ENCODE measurements at regions not wholly inside any gene's neighbourhood (a gene's known extent, or its start where the extent isn't known, plus 50 kb on each side); places are given as distances from the start of the nearest gene placed in this dataset.

- Histone ChIP-seq H3K4me1 (ENCODE audit: low read depth) (no peaks in the 10 kb centered on the region), H3K4me3 (no peak overlapping the region), H3K36me3 (ENCODE audit: low read depth) (no peaks in the 10 kb centered on the region), H3K9me3 (no peaks in the 10 kb centered on the region)
- DNase-seq (no peak), ATAC-seq (no peak)
- TF ChIP-seq CTCF (IDR thresholded peaks at IDR 0.05) = no peak
- intact Hi-C loops (cut with DNase I, micrococcal nuclease) = no loop called here
These were observed 1394.5 kb downstream of the EPHA7 start for GRCh38 chr6:92024881-92025280.

GRCh38 chr6:92024110-92024509 lies 1395.2 kb downstream of the EPHA7 start:
- H3K4me1 ChIP-seq (ENCODE audit: low read depth) = no peaks in the 10 kb centered on the region
- H3K36me3 ChIP-seq (ENCODE audit: low read depth) = no peaks in the 10 kb centered on the region
- no peak for TF ChIP-seq CTCF (IDR thresholded peaks at IDR 0.05)
- intact Hi-C loops (cut with DNase I, micrococcal nuclease) = no loop called here
- no peak for DNase-seq
- no peak overlapping the region for H3K4me3 ChIP-seq
- H3K9me3 ChIP-seq = no peaks in the 10 kb centered on the region
- ATAC-seq = no peak

GRCh38 chr6:92023410-92023966 lies 1395.9 kb downstream of the EPHA7 start:
- Histone ChIP-seq H3K4me1 (ENCODE audit: low read depth) (no peaks in the 10 kb centered on the region), H3K4me3 (no peak overlapping the region), H3K9me3 (no peaks in the 10 kb centered on the region), H3K36me3 (ENCODE audit: low read depth) (no peaks in the 10 kb centered on the region)
- DNase-seq (no peak), ATAC-seq (no peak)
- intact Hi-C loops (cut with DNase I, micrococcal nuclease) = no loop called here
- TF ChIP-seq CTCF (IDR thresholded peaks at IDR 0.05) = no peak

GRCh38 chr6:92011681-92012245 lies 1407.6 kb downstream of the EPHA7 start:
- H3K4me1 ChIP-seq (ENCODE audit: low read depth) = no peaks in the 10 kb centered on the region
- intact Hi-C loops (cut with DNase I, micrococcal nuclease) = no loop called here
- no peaks in the 10 kb centered on the region for H3K36me3 ChIP-seq (ENCODE audit: low read depth)
- no peak for ATAC-seq
- DNase-seq = peak in 2 of 3 donors; percentile 12 to 38
- H3K4me3 ChIP-seq = no peak overlapping the region
- no peak for TF ChIP-seq CTCF (IDR thresholded peaks at IDR 0.05)
- peaks cover 9% of the 10 kb centered on the region for H3K9me3 ChIP-seq

GRCh38 chr6:92008757-92009502 lies 1410.4 kb downstream of the EPHA7 start:
- DNase-seq (no peak), ATAC-seq (no peak)
- intact Hi-C loops (cut with DNase I, micrococcal nuclease) = no loop called here
- Histone ChIP-seq H3K4me1 (ENCODE audit: low read depth) (no peaks in the 10 kb centered on the region), H3K36me3 (ENCODE audit: low read depth) (no peaks in the 10 kb centered on the region), H3K4me3 (no peak overlapping the region), H3K9me3 (peaks cover 9% of the 10 kb centered on the region)
- no peak for TF ChIP-seq CTCF (IDR thresholded peaks at IDR 0.05)
